OCI-LY1 (cell line): ENCODE measurements at regions not wholly inside any gene's neighbourhood (a gene's known extent, or its start where the extent isn't known, plus 50 kb on each side); places are given as distances from the start of the nearest gene placed in this dataset.

Experiments
- H2AFZ ChIP-seq: fragments of 200-600 bp; sonication (generic), shearing (Covaris generic); 2 replicates; pipeline ENCODE4 v1.6.0; 2014; ENCODE audit warnings: antibody characterized with exemption, mild to moderate bottlenecking, low read length
- H3F3A ChIP-seq: fragments of 200-600 bp; sonication (generic), shearing (Covaris generic); 2 replicates; pipeline ENCODE4 v1.6.0; 2014; ENCODE audit warnings: mild to moderate bottlenecking, antibody characterized with exemption, low read length, moderate library complexity; ENCODE audit not compliant: insufficient read depth
- H3K27ac ChIP-seq: fragments of 200-600 bp; sonication (generic); 2 replicates; pipeline ENCODE4 v1.5.1; 2014; ENCODE audit warnings: low read length, mixed run types, mild to moderate bottlenecking, low read depth; ENCODE audit not compliant: poor library complexity, severe bottlenecking
- H3K27me3 ChIP-seq: fragments of 200-600 bp; sonication (generic); 2 replicates; pipeline ENCODE4 v1.6.0; 2014; ENCODE audit warnings: antibody characterized with exemption, mild to moderate bottlenecking, low read length, moderate library complexity; ENCODE audit not compliant: insufficient read depth
- H3K36me3 ChIP-seq: fragments of 200-600 bp; sonication (generic); 2 replicates; pipeline ENCODE4 v1.6.1; 2014; ENCODE audit warnings: mild to moderate bottlenecking, antibody characterized with exemption, low read length, moderate library complexity, mixed read lengths; ENCODE audit not compliant: insufficient read depth
- H3K4me1 ChIP-seq: fragments of 200-600 bp; sonication (generic); 2 replicates; pipeline ENCODE4 v1.5.1; 2014; ENCODE audit warnings: mild to moderate bottlenecking, low read length, moderate library complexity; ENCODE audit not compliant: insufficient read depth, severe bottlenecking
- H3K4me2 ChIP-seq: fragments of 200-600 bp; sonication (generic), shearing (Covaris generic); 2 replicates; pipeline ENCODE4 v1.6.1; 2014; ENCODE audit warnings: low read length
- H3K4me3 ChIP-seq: fragments of 200-600 bp; sonication (generic); 2 replicates; pipeline ENCODE4 v1.5.1; 2014; ENCODE audit warnings: low read length, low read depth, mild to moderate bottlenecking, mixed read lengths; ENCODE audit not compliant: poor library complexity, severe bottlenecking
- H3K79me2 ChIP-seq: fragments of 200-600 bp; shearing (Covaris generic); 2 replicates; pipeline ENCODE4 v1.6.1; 2016; ENCODE audit warnings: mixed run types, low read length, mixed read lengths; ENCODE audit not compliant: insufficient read depth
- H3K9ac ChIP-seq: fragments of 200-600 bp; sonication (generic), shearing (Covaris generic); 2 replicates; pipeline ENCODE4 v1.6.1; 2014; ENCODE audit warnings: mild to moderate bottlenecking, low read length, mixed read lengths
- H3K9me2 ChIP-seq: fragments of 200-600 bp; sonication (generic), shearing (Covaris generic); 2 replicates; pipeline ENCODE4 v1.6.1; 2014; ENCODE audit warnings: low read depth, mild to moderate bottlenecking, low read length, mixed read lengths
- H3K9me3 ChIP-seq: fragments of 200-600 bp; shearing (Covaris generic); 2 replicates; pipeline ENCODE4 v1.6.1; 2014; ENCODE audit warnings: low read length, mixed read lengths
- H4K20me1 ChIP-seq: fragments of 200-600 bp; sonication (generic), shearing (Covaris generic); 2 replicates; pipeline ENCODE4 v1.6.0; 2016; ENCODE audit warnings: mild to moderate bottlenecking, low read length; ENCODE audit not compliant: insufficient read depth
- EZH2 ChIP-seq: fragments of 200-600 bp; sonication (generic), shearing (Covaris generic); IDR thresholded peaks from 2 replicates; pipeline ENCODE4 v1.8.0; 2017; ENCODE audit warnings: borderline replicate concordance, mixed run types, mild to moderate bottlenecking, antibody characterized with exemption, low read length, moderate library complexity, mixed read lengths
- TF ChIP-seq, protein P1 (sequence below): fragments of 200-600 bp; sonication (generic), shearing (Covaris generic); IDR thresholded peaks from 2 replicates; pipeline ENCODE4 v1.5.1; 2017; ENCODE audit warnings: mild to moderate bottlenecking, antibody characterized with exemption, low read length, moderate library complexity, mixed read lengths

DNA sequence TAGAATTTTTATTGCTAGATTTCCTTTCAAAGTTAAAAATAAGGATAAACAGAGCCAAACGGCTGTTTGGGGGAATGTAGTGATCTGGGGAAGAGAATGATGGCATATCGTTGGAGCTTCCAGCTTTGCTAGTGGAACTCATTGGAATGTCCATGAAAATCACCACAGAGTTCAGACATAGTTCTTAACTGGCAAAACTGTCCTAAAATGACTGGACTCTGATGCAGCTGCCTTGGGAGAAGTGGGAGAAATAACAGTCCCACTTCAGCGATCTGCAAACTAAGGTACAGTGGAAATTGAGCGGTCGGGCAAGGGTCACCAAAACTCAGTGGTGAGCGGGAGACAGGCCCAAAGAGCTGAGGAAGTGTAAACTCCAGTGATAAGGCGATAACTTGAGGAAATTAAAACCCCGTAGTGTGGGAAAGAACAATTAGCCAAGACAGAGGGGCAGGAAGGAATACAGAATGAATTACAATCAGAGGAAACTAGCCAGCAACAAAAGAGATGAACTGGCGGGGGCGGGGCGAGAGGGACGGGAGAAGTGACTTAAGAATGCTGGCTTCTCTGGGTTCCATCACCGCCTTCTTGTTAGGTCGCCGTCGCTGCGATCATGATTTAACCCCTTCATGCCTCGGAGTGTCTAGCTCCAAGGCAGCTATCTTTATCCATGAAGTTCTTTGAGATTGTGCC lies 89.8 kb upstream of the ARHGAP29 start:
- Histone ChIP-seq H4K20me1 (no peaks in the 10 kb centered on the region), H3K79me2 (no peaks in the 10 kb centered on the region), H3K9ac (no peak overlapping the region), H3K27ac (no peak overlapping the region), H3K4me1 (no peaks in the 10 kb centered on the region), H3K9me3 (no peaks in the 10 kb centered on the region), H3K4me3 (no peak overlapping the region), H3K4me2 (no peak overlapping the region), H3K9me2 (no peaks in the 10 kb centered on the region), H2AFZ (no peak overlapping the region), H3F3A (no peaks in the 10 kb centered on the region), H3K36me3 (no peaks in the 10 kb centered on the region), H3K27me3 (no peaks in the 10 kb centered on the region)
- TF ChIP-seq EZH2, result no peak
- TF ChIP-seq, protein P1, sequence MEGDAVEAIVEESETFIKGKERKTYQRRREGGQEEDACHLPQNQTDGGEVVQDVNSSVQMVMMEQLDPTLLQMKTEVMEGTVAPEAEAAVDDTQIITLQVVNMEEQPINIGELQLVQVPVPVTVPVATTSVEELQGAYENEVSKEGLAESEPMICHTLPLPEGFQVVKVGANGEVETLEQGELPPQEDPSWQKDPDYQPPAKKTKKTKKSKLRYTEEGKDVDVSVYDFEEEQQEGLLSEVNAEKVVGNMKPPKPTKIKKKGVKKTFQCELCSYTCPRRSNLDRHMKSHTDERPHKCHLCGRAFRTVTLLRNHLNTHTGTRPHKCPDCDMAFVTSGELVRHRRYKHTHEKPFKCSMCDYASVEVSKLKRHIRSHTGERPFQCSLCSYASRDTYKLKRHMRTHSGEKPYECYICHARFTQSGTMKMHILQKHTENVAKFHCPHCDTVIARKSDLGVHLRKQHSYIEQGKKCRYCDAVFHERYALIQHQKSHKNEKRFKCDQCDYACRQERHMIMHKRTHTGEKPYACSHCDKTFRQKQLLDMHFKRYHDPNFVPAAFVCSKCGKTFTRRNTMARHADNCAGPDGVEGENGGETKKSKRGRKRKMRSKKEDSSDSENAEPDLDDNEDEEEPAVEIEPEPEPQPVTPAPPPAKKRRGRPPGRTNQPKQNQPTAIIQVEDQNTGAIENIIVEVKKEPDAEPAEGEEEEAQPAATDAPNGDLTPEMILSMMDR, result no peak

DNA sequence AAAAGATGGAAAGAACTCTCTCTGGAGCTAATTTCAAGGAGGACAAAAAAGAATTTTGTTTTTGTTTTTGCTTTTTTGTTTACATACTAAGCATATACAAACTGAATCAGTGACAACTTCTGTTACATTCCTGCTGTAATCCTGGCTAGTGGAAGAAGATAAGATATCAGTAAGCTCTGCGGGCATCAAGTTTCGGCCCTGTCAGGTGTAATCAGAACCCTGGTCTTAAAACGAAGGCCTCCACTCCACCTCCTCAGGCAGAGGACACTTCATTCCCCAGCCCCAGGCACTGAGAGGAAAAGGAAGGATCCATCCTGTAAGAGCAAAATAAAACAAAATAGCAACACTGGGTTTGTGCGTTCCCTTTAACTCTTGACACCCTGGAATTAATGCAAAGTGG lies 88.9 kb upstream of the ARHGAP29 start:
- no peaks in the 10 kb centered on the region for H3K36me3 ChIP-seq
- no peaks in the 10 kb centered on the region for H4K20me1 ChIP-seq
- no peaks in the 10 kb centered on the region for H3K27me3 ChIP-seq
- H3K79me2 ChIP-seq, result no peaks in the 10 kb centered on the region
- no peak overlapping the region for H2AFZ ChIP-seq
- no peak overlapping the region for H3K4me3 ChIP-seq
- no peaks in the 10 kb centered on the region for H3K9me2 ChIP-seq
- H3K9ac ChIP-seq, result no peak overlapping the region
- no peak overlapping the region for H3K4me2 ChIP-seq
- H3K9me3 ChIP-seq, result no peaks in the 10 kb centered on the region
- no peak overlapping the region for H3K27ac ChIP-seq
- TF ChIP-seq, protein P1, result no peak
- no peak for TF ChIP-seq EZH2
- no peaks in the 10 kb centered on the region for H3F3A ChIP-seq
- H3K4me1 ChIP-seq, result no peaks in the 10 kb centered on the region

DNA sequence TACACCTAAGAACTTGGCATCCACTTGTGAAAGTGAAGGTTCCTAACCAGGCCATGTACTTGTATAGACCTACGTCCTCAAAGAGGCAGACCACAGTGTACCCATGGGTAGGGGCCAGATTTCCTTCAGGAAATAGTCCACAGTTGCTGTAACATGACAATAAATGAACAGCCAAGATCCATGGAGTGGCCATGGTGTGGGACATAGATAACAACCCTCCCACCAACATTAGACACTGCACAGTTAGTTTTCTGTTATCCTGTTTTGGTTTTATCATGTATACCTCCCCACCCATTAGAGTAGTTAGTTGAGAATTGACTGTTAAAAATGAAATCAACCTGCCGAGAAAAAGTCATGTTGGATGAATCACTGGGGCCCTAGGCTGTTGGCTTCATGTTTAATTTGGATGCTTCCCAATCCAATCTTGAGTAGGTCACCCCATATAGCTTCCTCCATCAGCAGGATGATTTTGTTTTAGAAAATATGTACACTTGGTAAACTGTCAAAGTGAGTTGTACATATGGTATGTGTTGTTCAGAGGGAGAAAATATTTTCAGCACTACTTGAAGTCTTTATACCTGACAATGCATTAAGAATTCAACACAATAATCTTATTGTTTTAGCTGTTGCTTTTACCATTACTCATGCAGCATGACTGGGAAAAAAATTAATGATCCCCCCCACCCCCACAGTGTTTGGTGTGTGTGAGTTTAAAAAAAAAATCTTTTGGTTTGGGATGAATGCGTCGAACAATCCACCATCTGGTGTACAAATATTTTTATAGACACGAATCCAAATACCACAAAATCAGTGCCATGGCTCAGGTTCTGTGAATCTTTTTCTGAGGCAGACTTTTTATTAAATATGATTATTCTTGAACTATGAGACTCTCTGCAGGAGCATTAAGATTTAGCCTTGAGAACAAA lies 88.3 kb upstream of the ARHGAP29 start:
- no peaks in the 10 kb centered on the region for H3K9me3 ChIP-seq
- H2AFZ ChIP-seq, result no peak overlapping the region
- no peak overlapping the region for H3K4me3 ChIP-seq
- H4K20me1 ChIP-seq, result no peaks in the 10 kb centered on the region
- no peaks in the 10 kb centered on the region for H3F3A ChIP-seq
- no peaks in the 10 kb centered on the region for H3K4me1 ChIP-seq
- no peak overlapping the region for H3K4me2 ChIP-seq
- no peaks in the 10 kb centered on the region for H3K36me3 ChIP-seq
- H3K27ac ChIP-seq, result no peak overlapping the region
- H3K9me2 ChIP-seq, result no peaks in the 10 kb centered on the region
- no peaks in the 10 kb centered on the region for H3K79me2 ChIP-seq
- no peak overlapping the region for H3K9ac ChIP-seq
- TF ChIP-seq, protein P1, result no peak
- no peak for TF ChIP-seq EZH2
- no peaks in the 10 kb centered on the region for H3K27me3 ChIP-seq
